Erythroblast (primary cell): ENCODE measurements at regions not wholly inside any gene's neighbourhood (a gene's known extent, or its start where the extent isn't known, plus 50 kb on each side); places are given as distances from the start of the nearest gene placed in this dataset.

Source experiments
- DNase-seq, 2 experiments: peaks; one replicate each; lab custom pipeline; 2025; lab: John Stamatoyannopoulos, UW
- GATA1 ChIP-seq: IDR thresholded peaks from 2 replicates; pipeline ENCODE4 v1.6.1; 2011; ENCODE audit warnings: low read depth, mild to moderate bottlenecking, control low read depth, low read length, moderate library complexity
- POLR2A ChIP-seq: IDR thresholded peaks from 2 replicates; pipeline ENCODE4 v1.6.1; 2011; ENCODE audit warnings: mild to moderate bottlenecking, low read length

- DNase-seq, result no peak
- no peak for TF ChIP-seq POLR2A
- TF ChIP-seq GATA1, result no peak
Measured at GRCh38 chr16:64738321-64738960, 383.4 kb downstream of the CDH11 start.

DNA sequence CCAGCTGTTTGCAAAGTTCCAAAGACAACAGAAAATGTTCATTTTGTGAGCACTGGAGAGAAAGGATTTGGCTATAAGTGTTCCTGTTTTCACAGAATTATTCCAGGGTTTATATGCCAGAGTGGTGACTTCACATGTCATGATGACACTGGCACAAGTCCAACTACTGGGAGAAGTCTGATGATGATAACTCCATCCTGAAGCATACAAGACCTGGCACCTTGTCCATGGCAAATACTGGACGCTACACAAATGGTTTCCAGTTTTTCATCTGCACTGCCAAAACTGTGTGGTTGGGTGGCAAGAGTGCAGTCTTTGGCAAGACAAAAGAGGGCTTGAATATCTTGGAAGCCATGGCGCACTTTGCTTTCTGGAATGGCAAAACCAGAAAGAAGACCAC, 385.0 kb downstream of the CDH11 start:
- peak in 1 of 2 experiments; percentile 0 for DNase-seq
- TF ChIP-seq GATA1 (no peak), POLR2A (no peak)

DNA sequence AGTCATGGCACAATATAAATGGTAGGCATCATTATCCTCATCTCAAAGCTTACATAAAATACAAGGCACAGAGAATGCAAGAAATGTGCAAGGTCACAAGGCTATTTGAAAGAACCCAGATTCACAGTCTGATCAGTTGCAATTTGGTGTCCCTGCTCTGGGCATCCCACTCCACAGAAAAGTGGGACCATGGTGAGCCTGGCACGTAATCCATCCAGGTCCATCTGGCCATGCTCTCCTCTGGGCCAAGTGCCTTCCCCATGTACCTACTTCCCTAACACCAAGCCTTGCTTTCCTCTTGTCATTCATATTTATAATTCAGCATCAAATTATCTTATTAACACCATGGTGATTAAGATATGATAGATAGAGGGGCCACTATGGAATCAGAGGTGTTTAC, 390.0 kb downstream of the CDH11 start:
- no peak for TF ChIP-seq GATA1
- no peak for TF ChIP-seq POLR2A
- no peak for DNase-seq

- DNase-seq, result no peak
Measured at GRCh38 chr16:64730261-64730660, 391.6 kb downstream of the CDH11 start.

DNA sequence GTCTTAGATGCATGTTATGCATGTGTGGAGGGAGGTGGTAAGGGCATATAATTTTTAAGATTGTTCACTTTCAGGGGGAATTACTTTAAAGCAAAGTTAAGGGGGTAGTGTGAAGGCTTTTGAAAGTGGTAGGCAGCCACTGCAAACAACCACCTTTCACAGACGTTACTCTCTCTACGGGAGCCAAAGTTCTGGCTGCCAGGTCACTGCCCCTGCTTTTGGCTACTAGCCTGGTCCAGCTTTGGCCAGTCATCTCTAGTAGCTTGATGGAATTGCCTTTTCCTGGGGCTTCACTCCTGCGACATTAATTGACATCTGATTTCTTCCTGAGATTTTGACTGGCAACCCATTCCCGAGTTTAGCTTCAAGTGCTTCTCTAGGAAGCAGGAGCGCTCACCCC, 397.5 kb downstream of the CDH11 start:
- TF ChIP-seq GATA1 (no peak), POLR2A (no peak)
- DNase-seq, result no peak

More at GRCh38 chr16:64730261-64730660, 391.6 kb downstream of the CDH11 start:
- TF ChIP-seq GATA1, result no peak
- TF ChIP-seq POLR2A, result no peak

DNA sequence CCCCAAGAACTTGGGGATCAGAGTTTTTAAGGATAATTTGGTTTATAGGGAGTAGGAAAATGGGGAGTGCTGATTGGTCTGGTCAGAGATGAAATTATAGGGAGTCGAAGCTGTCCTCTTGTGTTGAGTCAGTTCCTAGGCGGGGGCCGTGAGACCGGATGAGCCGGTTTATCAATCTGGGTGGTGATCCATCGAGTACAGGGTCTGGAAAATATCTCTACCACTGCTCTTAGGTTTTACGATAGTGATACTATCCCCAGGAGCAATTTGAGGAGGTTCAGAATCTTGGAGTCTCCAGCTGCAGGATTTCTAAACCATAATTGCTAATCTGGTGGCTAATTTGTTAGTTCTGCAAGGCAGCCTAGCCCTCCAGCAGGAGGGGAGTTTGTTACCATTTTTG, 403.4 kb downstream of the CDH11 start:
- DNase-seq, result no peak
- TF ChIP-seq POLR2A (no peak), GATA1 (no peak)

- TF ChIP-seq POLR2A (no peak), GATA1 (no peak)
- no peak for DNase-seq
Measured at GRCh38 chr16:64717871-64718270, 404.0 kb downstream of the CDH11 start.

DNA sequence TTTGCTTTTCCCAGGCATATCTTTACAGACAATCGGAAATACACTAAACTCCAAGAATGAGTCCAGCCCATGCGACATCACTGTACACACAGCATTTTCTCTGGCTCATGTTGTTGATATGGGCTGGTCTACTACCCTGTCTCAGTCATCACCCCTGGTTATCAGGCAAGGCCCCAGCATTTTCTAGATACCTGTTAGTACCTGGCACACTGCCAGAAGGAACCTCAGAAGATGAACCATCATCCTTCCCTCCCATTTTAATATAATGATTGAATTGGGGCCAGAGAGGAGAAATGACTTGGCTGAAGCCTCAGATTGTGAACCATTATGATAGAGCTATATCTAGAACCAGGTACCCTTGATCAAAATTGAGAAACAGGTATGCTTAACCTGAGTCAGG, 406.2 kb downstream of the CDH11 start:
- TF ChIP-seq GATA1 (no peak), POLR2A (no peak)
- no peak for DNase-seq

DNA sequence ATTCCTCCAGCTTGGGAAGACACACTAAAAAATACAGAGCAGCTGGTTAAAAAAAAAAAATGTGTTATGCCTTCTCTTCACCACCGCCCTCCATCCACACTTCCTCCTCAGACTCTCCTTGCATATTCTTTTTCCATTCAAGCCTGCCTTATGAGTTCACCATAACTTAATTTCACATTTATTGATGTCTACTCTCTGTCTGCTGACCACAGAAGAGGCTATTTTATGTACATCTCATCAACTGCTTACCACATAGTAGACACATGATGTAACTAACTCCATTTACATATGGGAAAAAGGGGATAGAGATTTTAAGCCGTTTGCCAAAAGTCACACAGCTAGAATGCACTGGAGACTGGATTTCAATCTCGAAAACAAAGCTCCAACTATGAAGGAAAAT, 409.8 kb downstream of the CDH11 start:
- DNase-seq, result no peak
- TF ChIP-seq POLR2A (no peak), GATA1 (no peak)

DNA sequence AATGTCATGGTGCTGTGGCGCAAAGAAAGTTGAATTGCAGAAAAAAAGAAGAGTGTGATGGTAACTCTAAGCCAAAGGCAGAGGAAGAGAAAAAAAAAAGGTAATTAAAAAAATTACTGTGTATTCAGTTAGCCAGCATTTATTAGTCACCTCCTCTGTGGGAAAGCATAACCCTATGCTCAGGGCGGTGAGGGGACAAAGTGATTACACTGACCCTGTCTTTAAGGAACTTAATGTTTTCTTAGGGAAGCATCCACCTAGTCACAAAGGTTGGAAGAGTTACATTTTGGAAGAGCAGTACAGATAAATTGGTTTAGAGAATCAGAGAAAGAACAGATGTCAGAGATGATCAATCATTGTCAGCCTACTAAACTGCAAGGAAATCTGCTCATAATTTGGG, 410.3 kb downstream of the CDH11 start:
- DNase-seq, result no peak
- no peak for TF ChIP-seq GATA1
- no peak for TF ChIP-seq POLR2A

GRCh38 chr16:64711026-64711425, 410.8 kb downstream of the CDH11 start:
- TF ChIP-seq POLR2A, result no peak
- TF ChIP-seq GATA1, result no peak
- no peak for DNase-seq

- TF ChIP-seq GATA1 (no peak), POLR2A (no peak)
- no peak for DNase-seq
Measured at GRCh38 chr16:64705443-64705842, 416.4 kb downstream of the CDH11 start.

GRCh38 chr16:64704386-64704785, 417.5 kb downstream of the CDH11 start:
- no peak for TF ChIP-seq GATA1
- TF ChIP-seq POLR2A, result no peak
- no peak for DNase-seq

DNA sequence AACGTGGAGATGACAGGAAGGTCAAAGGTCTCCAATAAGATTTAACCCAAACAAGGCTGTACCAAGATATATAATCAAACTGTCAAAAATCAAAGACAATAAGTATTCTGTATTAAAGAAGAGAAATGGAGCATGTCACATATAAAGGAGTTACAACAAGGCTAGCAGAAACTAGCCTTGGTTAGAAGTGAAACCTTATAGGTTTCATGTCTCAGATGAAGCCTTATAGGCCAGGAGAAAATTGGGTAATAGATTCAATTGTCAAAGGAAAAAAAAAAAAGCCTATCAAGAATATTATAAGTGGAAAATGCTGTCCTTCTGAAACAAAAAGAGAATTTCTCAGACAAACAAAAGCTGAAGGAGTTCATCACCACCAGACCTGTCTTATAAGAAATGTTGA, 419.4 kb downstream of the CDH11 start:
- TF ChIP-seq GATA1 (no peak), POLR2A (no peak)

GRCh38 chr16:64700628-64701027, 421.2 kb downstream of the CDH11 start:
- TF ChIP-seq POLR2A (no peak), GATA1 (no peak)
- no peak for DNase-seq

More for the DNA sequence above, 419.4 kb downstream of the CDH11 start:
- DNase-seq, result no peak

GRCh38 chr16:64696866-64697265, 425.0 kb downstream of the CDH11 start:
- DNase-seq, result no peak
- TF ChIP-seq POLR2A (no peak), GATA1 (no peak)
